ENCODE measurements at regions not wholly inside any gene's neighbourhood (a gene's known extent, or its start where the extent isn't known, plus 50 kb on each side); places are given as distances from the start of the nearest gene placed in this dataset.
"Not testable (repeated sequence)": the region's sequence is repeated elsewhere in the genome, so short reads cannot be mapped to it uniquely, and the experiment has no call there.

GRCh38 chr7:26987338-26987737 lies 108.5 kb downstream of the HOXA1 start:
- 0 out of 2 replicates have a peak, but pooled peaks cover 3% of the 10 kb centered on the region for H3K27me3 ChIP-seq
- H3K27ac ChIP-seq, result no peak overlapping the region
- no peaks in the 10 kb centered on the region for H3K4me1 ChIP-seq
- no peaks in the 10 kb centered on the region for H3K36me3 ChIP-seq
- no peak overlapping the region for H3K4me3 ChIP-seq
- no peaks in the 10 kb centered on the region for H3K9me3 ChIP-seq (replicated peaks)
- no peak for DNase-seq

GRCh38 chr7:26978146-26978545 lies 113.8 kb upstream of the SKAP2 start:
- Histone ChIP-seq H3K9me3 (replicated peaks) (no peaks in the 10 kb centered on the region), H3K27ac (no peak overlapping the region), H3K4me3 (no peak overlapping the region), H3K36me3 (0 out of 2 replicates have a peak, but pooled peaks cover 2% of the 10 kb centered on the region), H3K27me3 (0 out of 2 replicates have a peak, but pooled peaks cover under 1% of the 10 kb centered on the region), H3K4me1 (no peaks in the 10 kb centered on the region)
- DNase-seq, result no peak

- Histone ChIP-seq H3K27me3 (no peaks in the 10 kb centered on the region), H3K4me1 (no peaks in the 10 kb centered on the region), H3K27ac (no peak overlapping the region), H3K36me3 (0 out of 2 replicates have a peak, but pooled peaks cover 2% of the 10 kb centered on the region), H3K9me3 (replicated peaks) (0 out of 2 replicates have a peak, but pooled peaks cover 3% of the 10 kb centered on the region), H3K4me3 (no peak overlapping the region)
- DNase-seq, result no peak
Observed at GRCh38 chr7:26976840-26977239, 112.5 kb upstream of the SKAP2 start.

- not testable (repeated sequence) for H3K27me3 ChIP-seq; H3K4me3 ChIP-seq; H3K9me3 ChIP-seq (replicated peaks); H3K27ac ChIP-seq; H3K36me3 ChIP-seq; DNase-seq; H3K4me1 ChIP-seq
Observed at GRCh38 chr7:26971924-26972323, 107.5 kb upstream of the SKAP2 start.

- H3K9me3 ChIP-seq (replicated peaks), result no peaks in the 10 kb centered on the region
- no peak for DNase-seq
- no peaks in the 10 kb centered on the region; the same call in 1 of the 2 replicates for H3K27me3 ChIP-seq
- H3K4me3 ChIP-seq, result no peak overlapping the region
- H3K36me3 ChIP-seq, result no peaks in the 10 kb centered on the region
- no peak overlapping the region for H3K27ac ChIP-seq
- no peaks in the 10 kb centered on the region for H3K4me1 ChIP-seq
Observed at GRCh38 chr7:26965724-26966123, 101.3 kb upstream of the SKAP2 start.

GRCh38 chr7:26964156-26964808 lies 99.9 kb upstream of the SKAP2 start:
- H3K27ac ChIP-seq, result no peak overlapping the region
- no peaks in the 10 kb centered on the region; the same call in 1 of the 2 replicates for H3K27me3 ChIP-seq
- no peaks in the 10 kb centered on the region for H3K4me1 ChIP-seq

GRCh38 chr7:26959290-26959689 lies 94.9 kb upstream of the SKAP2 start:
- Histone ChIP-seq H3K4me3 (no peak overlapping the region), H3K9me3 (replicated peaks) (no peaks in the 10 kb centered on the region), H3K27ac (no peak overlapping the region), H3K27me3 (no peaks in the 10 kb centered on the region; the same call in 1 of the 2 replicates), H3K36me3 (no peaks in the 10 kb centered on the region), H3K4me1 (no peaks in the 10 kb centered on the region)
- DNase-seq, result no peak

More at GRCh38 chr7:26964156-26964808, 99.9 kb upstream of the SKAP2 start:
- H3K9me3 ChIP-seq (replicated peaks), result no peaks in the 10 kb centered on the region
- no peak for DNase-seq
- H3K4me3 ChIP-seq, result no peak overlapping the region
- H3K36me3 ChIP-seq, result no peaks in the 10 kb centered on the region

GRCh38 chr7:26958834-26959233 lies 94.4 kb upstream of the SKAP2 start:
- Histone ChIP-seq H3K4me3 (no peak overlapping the region), H3K27ac (no peak overlapping the region), H3K36me3 (no peaks in the 10 kb centered on the region), H3K9me3 (replicated peaks) (no peaks in the 10 kb centered on the region), H3K27me3 (no peaks in the 10 kb centered on the region; the same call in 1 of the 2 replicates), H3K4me1 (no peaks in the 10 kb centered on the region)
- no peak for DNase-seq

- H3K27ac ChIP-seq, result no peak overlapping the region
- H3K9me3 ChIP-seq (replicated peaks), result no peaks in the 10 kb centered on the region
- no peaks in the 10 kb centered on the region for H3K36me3 ChIP-seq
- H3K4me1 ChIP-seq, result no peaks in the 10 kb centered on the region
- no peaks in the 10 kb centered on the region for H3K27me3 ChIP-seq
- no peak overlapping the region for H3K4me3 ChIP-seq
- no peak for DNase-seq
Observed at GRCh38 chr7:26955516-26955915, 91.1 kb upstream of the SKAP2 start.

GRCh38 chr7:26954951-26955350 lies 90.6 kb upstream of the SKAP2 start:
- H3K27me3 ChIP-seq, result no peaks in the 10 kb centered on the region
- no peak overlapping the region for H3K4me3 ChIP-seq
- H3K4me1 ChIP-seq, result no peaks in the 10 kb centered on the region
- no peaks in the 10 kb centered on the region for H3K9me3 ChIP-seq (replicated peaks)
- H3K27ac ChIP-seq, result no peak overlapping the region
- no peak for DNase-seq
- no peaks in the 10 kb centered on the region for H3K36me3 ChIP-seq

- DNase-seq, result no peak
- Histone ChIP-seq H3K27ac (no peak overlapping the region), H3K4me1 (no peaks in the 10 kb centered on the region; the same call in 1 of the 2 replicates), H3K4me3 (no peak overlapping the region), H3K9me3 (replicated peaks) (no peaks in the 10 kb centered on the region), H3K27me3 (no peaks in the 10 kb centered on the region), H3K36me3 (no peaks in the 10 kb centered on the region)
Observed at GRCh38 chr7:26951407-26951950, 87.1 kb upstream of the SKAP2 start.

- Histone ChIP-seq H3K9me3 (replicated peaks) (no peaks in the 10 kb centered on the region), H3K36me3 (no peaks in the 10 kb centered on the region), H3K4me1 (no peaks in the 10 kb centered on the region; the same call in 1 of the 2 replicates), H3K27me3 (no peaks in the 10 kb centered on the region), H3K4me3 (no peak overlapping the region), H3K27ac (no peak overlapping the region)
- DNase-seq, result no peak
Observed at GRCh38 chr7:26950889-26951288, 86.5 kb upstream of the SKAP2 start.

- no peaks in the 10 kb centered on the region for H3K9me3 ChIP-seq (replicated peaks)
- DNase-seq, result no peak
- no peaks in the 10 kb centered on the region; the same call in 1 of the 2 replicates for H3K4me1 ChIP-seq
- H3K36me3 ChIP-seq, result no peaks in the 10 kb centered on the region
- no peaks in the 10 kb centered on the region for H3K27me3 ChIP-seq
- H3K4me3 ChIP-seq, result no peak overlapping the region
- H3K27ac ChIP-seq, result no peak overlapping the region
Observed at GRCh38 chr7:26949319-26949718, 84.9 kb upstream of the SKAP2 start.

GRCh38 chr7:26948617-26949118 lies 84.3 kb upstream of the SKAP2 start:
- H3K27me3 ChIP-seq, result no peaks in the 10 kb centered on the region
- no peaks in the 10 kb centered on the region for H3K36me3 ChIP-seq
- DNase-seq, result no peak
- H3K4me1 ChIP-seq, result no peaks in the 10 kb centered on the region; the same call in 1 of the 2 replicates
- no peak overlapping the region for H3K27ac ChIP-seq
- H3K4me3 ChIP-seq, result no peak overlapping the region
- H3K9me3 ChIP-seq (replicated peaks), result no peaks in the 10 kb centered on the region

- no peaks in the 10 kb centered on the region; the same call in 1 of the 2 replicates for H3K4me1 ChIP-seq
- H3K4me3 ChIP-seq, result no peak overlapping the region
- no peak overlapping the region for H3K27ac ChIP-seq
- no peaks in the 10 kb centered on the region for H3K9me3 ChIP-seq (replicated peaks)
- no peaks in the 10 kb centered on the region; the same call in none of the 2 replicates for H3K27me3 ChIP-seq
- peak in 1 of 2 experiments; percentile 9 for DNase-seq
- no peaks in the 10 kb centered on the region for H3K36me3 ChIP-seq
Observed at GRCh38 chr7:26944501-26945358, 80.3 kb upstream of the SKAP2 start.
